Chondrocyte (in vitro differentiated cells): ENCODE measurements at regions not wholly inside any gene's neighbourhood (a gene's known extent, or its start where the extent isn't known, plus 50 kb on each side); places are given as distances from the start of the nearest gene placed in this dataset.

Source experiments
- DNase-seq: peaks from one replicate; pipeline ENCODE4 v3.0.0; 2021; ENCODE audit warnings: mixed read lengths, low spot score
- H3K27ac Mint-ChIP-seq: one replicate; pipeline ENCODE4 v1.8.0; 2021; ENCODE audit warnings: mild to moderate bottlenecking, moderate library complexity, mixed read lengths; ENCODE audit not compliant: unreplicated experiment
- H3K27me3 Mint-ChIP-seq: 2 replicates; pipeline ENCODE4 v1.8.0; 2021; ENCODE audit warnings: low read depth, mixed read lengths
- H3K36me3 Mint-ChIP-seq: 2 replicates; pipeline ENCODE4 v1.8.0; 2021; ENCODE audit warnings: low read depth, mixed read lengths
- H3K4me1 Mint-ChIP-seq: 2 replicates; pipeline ENCODE4 v1.8.0; 2021; ENCODE audit warnings: low read depth, mild to moderate bottlenecking, mixed read lengths
- H3K4me3 Mint-ChIP-seq: one replicate; pipeline ENCODE4 v1.8.0; 2021; ENCODE audit warnings: mild to moderate bottlenecking, moderate library complexity, mixed read lengths; ENCODE audit not compliant: unreplicated experiment
- H3K9me3 Mint-ChIP-seq: 2 replicates; pipeline ENCODE4 v1.8.0; 2021; ENCODE audit warnings: low read depth, mixed read lengths
- TF ChIP-seq, protein P1 (sequence below): fragments of 200-600 bp; sonication (generic); IDR thresholded peaks from 2 replicates; pipeline ENCODE4 v1.5.0; 2021; ENCODE audit warnings: antibody characterized with exemption, mild to moderate bottlenecking, moderate library complexity

DNA sequence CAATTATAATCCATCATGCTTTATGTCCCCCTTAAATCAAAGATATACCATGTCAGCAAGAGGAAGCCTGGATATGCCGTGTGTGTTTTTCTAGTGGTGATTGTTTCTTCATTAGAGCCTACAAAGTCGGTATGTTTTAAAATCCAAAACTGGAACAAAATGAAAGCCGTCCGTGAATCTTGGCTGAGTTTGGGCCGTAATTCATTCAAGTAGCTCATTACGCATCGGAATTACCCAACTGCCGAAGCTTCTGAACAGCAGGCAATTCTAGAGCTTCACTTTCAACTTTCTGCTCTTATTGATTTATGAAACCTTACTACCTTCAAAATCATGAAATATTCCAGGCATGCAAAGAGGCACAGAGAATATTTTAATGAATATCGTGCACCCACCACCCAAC is 224.7 kb downstream of the AACS start:
- DNase-seq, result no peak
- TF ChIP-seq, protein P1, sequence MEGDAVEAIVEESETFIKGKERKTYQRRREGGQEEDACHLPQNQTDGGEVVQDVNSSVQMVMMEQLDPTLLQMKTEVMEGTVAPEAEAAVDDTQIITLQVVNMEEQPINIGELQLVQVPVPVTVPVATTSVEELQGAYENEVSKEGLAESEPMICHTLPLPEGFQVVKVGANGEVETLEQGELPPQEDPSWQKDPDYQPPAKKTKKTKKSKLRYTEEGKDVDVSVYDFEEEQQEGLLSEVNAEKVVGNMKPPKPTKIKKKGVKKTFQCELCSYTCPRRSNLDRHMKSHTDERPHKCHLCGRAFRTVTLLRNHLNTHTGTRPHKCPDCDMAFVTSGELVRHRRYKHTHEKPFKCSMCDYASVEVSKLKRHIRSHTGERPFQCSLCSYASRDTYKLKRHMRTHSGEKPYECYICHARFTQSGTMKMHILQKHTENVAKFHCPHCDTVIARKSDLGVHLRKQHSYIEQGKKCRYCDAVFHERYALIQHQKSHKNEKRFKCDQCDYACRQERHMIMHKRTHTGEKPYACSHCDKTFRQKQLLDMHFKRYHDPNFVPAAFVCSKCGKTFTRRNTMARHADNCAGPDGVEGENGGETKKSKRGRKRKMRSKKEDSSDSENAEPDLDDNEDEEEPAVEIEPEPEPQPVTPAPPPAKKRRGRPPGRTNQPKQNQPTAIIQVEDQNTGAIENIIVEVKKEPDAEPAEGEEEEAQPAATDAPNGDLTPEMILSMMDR, result no peak
- H3K9me3 Mint-ChIP-seq, result no peaks in the 10 kb centered on the region
- H3K36me3 Mint-ChIP-seq, result no peaks in the 10 kb centered on the region
- H3K4me1 Mint-ChIP-seq, result no peaks in the 10 kb centered on the region
- H3K27me3 Mint-ChIP-seq, result no peaks in the 10 kb centered on the region
- H3K4me3 Mint-ChIP-seq, result no peak overlapping the region
- no peak overlapping the region for H3K27ac Mint-ChIP-seq

- no peaks in the 10 kb centered on the region for H3K4me1 Mint-ChIP-seq
- H3K27ac Mint-ChIP-seq, result no peak overlapping the region
- H3K36me3 Mint-ChIP-seq, result no peaks in the 10 kb centered on the region
- TF ChIP-seq, protein P1, result no peak
- no peak overlapping the region for H3K4me3 Mint-ChIP-seq
- H3K27me3 Mint-ChIP-seq, result peaks cover 4% of the 10 kb centered on the region
- no peaks in the 10 kb centered on the region for H3K9me3 Mint-ChIP-seq
- no peak for DNase-seq
These were observed 227.5 kb downstream of the AACS start for GRCh38 chr12:125292700-125293099.

GRCh38 chr12:125295550-125295949 is 230.3 kb downstream of the AACS start:
- H3K4me1 Mint-ChIP-seq, result no peaks in the 10 kb centered on the region
- TF ChIP-seq, protein P1, result no peak
- peaks cover 9% of the 10 kb centered on the region for H3K27me3 Mint-ChIP-seq
- no peak overlapping the region for H3K4me3 Mint-ChIP-seq
- no peak overlapping the region for H3K27ac Mint-ChIP-seq
- H3K36me3 Mint-ChIP-seq, result no peaks in the 10 kb centered on the region
- no peaks in the 10 kb centered on the region for H3K9me3 Mint-ChIP-seq
- no peak for DNase-seq

GRCh38 chr12:125296701-125297100 is 231.5 kb downstream of the AACS start:
- no peak for DNase-seq
- H3K27me3 Mint-ChIP-seq, result peaks cover 9% of the 10 kb centered on the region
- no peaks in the 10 kb centered on the region for H3K36me3 Mint-ChIP-seq
- no peak overlapping the region for H3K27ac Mint-ChIP-seq
- no peaks in the 10 kb centered on the region for H3K4me1 Mint-ChIP-seq
- H3K4me3 Mint-ChIP-seq, result no peak overlapping the region
- no peaks in the 10 kb centered on the region for H3K9me3 Mint-ChIP-seq
- TF ChIP-seq, protein P1, result no peak

- DNase-seq, result no peak
- no peaks in the 10 kb centered on the region for H3K36me3 Mint-ChIP-seq
- H3K4me1 Mint-ChIP-seq, result no peaks in the 10 kb centered on the region
- no peaks in the 10 kb centered on the region for H3K9me3 Mint-ChIP-seq
- TF ChIP-seq, protein P1, result no peak
- H3K4me3 Mint-ChIP-seq, result no peak overlapping the region
- no peak overlapping the region for H3K27ac Mint-ChIP-seq
- peaks cover 9% of the 10 kb centered on the region for H3K27me3 Mint-ChIP-seq
These were observed 234.6 kb downstream of the AACS start for GRCh38 chr12:125299840-125300239.
